NCI-H526 (cell line): ENCODE measurements at regions not wholly inside any gene's neighbourhood (a gene's known extent, or its start where the extent isn't known, plus 50 kb on each side); places are given as distances from the start of the nearest gene placed in this dataset.
"Not testable (repeated sequence)": the region's sequence is repeated elsewhere in the genome, so short reads cannot be mapped to it uniquely, and the experiment has no call there.

Experiments used
- DNase-seq, 2 experiments: peaks; one replicate each; lab custom pipeline; 2025; lab: John Stamatoyannopoulos, UW

- no peak for DNase-seq
These were observed 184.2 kb upstream of the TMEM196 start for GRCh38 chr7:19957664-19958063.

DNA sequence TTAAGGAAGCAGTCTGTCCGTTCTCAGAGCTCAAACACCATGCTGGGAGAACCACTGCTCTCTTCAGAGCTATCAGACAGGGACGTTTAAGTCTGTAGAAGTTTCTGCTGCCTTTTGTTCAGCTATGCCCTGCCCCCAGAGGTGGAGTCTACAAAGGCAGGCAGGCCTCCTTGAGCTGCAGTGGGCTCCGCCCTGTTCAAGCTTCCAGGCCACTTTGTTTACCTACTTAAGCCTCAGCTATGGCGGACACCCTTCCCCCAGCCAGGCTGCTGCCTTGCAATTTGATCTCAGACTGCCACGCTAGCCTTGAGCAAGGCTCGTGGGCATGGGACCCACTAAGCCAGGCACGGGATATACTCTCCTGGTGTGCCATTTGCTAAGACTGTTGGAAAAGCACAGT lies 180.7 kb upstream of the TMEM196 start:
- DNase-seq = peak in 1 of 2 experiments; percentile 2

DNA sequence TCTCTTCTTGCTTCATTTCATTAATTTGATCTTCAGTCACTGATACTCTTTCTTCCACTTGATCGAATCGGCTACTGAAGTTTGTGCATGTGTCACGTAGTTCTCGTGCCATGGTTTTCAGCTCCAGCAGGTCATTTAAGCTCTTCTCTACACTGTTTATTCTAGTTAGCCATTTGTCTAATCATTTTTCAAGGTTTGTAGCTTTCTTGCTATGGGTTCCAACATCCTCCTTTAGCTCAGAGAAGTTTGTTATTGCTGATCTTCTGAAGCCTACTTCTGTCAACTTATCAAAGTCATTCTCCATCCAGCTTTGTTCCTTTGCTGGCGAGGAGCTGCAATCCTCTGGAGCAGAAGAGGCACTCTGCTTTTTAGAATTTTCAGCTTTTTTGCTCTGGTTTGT lies 180.0 kb upstream of the TMEM196 start:
- DNase-seq = not testable (repeated sequence)

DNA sequence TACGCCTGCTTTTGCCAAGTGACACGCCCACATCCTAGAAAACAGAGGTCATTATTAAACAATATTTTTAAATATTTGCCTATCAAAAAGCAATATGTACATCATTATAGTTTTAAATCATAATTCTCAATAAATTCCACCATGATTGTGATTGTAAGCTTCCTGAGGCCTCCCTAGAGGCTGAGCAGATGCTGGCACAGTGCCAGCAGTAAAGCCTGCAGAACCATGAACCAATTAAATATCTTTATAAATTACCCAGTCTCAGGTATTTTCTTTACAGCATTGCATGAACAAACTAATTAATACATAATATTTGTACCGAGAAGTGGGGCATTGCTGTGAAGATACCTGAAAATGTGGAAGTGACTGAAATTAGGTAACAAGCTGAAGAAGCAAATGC lies 174.7 kb upstream of the TMEM196 start:
- DNase-seq = no peak

DNA sequence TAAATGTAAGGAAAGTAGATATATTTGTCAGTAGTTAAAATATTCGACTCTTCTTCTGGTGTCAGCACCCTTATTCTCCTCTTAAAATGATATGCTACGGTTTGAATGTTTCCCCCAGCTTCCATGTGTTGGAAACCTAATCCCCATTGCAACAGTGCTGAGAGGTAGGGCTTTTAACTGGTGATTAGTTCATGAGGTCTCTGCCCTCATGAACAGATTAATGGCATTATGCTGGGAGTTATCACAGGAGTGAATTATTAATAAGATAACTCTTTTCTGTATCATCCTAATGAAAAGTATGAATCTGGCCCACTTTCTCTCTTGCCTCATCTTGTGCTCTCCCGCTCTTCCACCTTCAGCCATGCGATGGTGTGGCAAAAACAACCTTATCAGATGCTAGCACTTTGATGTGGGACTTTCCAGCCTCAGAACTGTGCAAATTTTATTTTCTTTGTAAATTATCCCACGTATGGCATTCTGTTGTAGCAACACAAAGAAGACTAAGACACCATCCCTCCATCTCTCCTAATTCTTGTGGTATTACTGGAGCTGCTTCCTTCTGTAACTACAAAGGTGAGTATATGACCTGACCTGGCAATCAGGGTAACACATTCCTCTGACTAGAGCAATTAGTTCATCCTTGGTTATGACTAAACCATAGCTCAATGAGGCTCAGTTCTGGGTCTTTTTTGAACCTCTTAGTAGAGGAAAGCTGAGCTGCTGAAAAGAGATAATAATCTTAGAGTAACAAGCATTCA lies 171.1 kb upstream of the TMEM196 start:
- DNase-seq = no peak

GRCh38 chr7:19939746-19940145 lies 166.3 kb upstream of the TMEM196 start:
- DNase-seq = no peak

- no peak for DNase-seq
These were observed 159.3 kb upstream of the TMEM196 start for GRCh38 chr7:19932549-19933249.

DNA sequence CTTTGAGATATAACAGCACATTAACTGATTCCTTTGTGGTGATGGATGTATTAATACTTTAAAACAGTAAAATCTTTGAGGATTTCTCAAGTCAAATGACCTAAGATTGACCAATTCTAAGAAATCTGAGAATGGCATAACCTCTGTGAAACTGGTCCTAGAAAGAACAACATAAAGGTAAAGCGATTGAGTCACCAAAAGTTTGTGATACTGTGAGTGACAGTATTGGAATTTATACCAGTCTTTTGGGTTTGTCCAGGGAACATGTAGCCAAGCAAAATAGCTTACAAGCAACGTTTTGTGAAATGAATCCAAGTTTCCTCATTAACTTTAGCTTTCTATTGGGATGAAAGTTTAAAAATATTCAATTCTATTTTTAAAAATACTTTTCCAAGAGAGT lies 157.4 kb upstream of the TMEM196 start:
- no peak for DNase-seq

DNA sequence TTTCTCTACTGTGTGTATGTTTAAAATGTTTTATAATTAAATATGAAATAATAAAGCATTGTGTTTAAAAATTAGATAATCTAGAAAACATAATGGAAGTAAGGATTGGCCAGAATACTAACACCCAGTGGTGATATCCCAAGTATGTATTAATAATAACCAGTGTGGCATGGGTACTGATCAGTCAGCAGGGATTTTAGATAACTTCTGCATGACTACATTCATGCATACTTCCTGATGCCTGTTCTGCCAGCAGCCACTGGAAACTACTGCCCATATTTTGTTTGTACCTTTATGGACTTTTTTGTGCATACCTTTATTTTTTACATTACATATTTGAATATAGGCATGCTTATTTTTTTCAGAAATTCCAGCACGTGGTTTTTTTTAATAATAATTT lies 156.6 kb upstream of the TMEM196 start:
- no peak for DNase-seq

- no peak for DNase-seq
These were observed 154.8 kb upstream of the TMEM196 start for GRCh38 chr7:19928247-19928646.

DNA sequence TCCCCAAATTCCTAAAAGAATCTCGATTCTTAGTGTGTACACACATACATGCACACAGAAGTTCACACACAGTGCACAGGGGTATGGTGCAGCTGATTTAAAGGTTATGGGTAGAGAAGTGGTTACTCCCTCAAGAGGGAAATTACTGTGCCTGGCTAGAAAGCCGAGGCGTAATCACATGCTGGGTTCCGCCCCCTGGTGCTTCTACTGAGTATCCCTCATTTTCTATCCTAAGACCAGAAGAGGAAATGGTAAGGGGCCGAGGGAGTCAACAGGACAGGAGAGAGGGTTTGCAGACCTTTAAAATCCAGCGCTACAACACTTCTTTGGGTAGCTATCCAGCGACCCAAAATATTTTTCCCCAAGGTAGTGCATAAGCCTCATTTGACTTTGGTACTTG lies 147.3 kb upstream of the TMEM196 start:
- peak in 1 of 2 experiments; percentile 3 for DNase-seq

GRCh38 chr7:19920166-19920565 lies 146.7 kb upstream of the TMEM196 start:
- DNase-seq = no peak

DNA sequence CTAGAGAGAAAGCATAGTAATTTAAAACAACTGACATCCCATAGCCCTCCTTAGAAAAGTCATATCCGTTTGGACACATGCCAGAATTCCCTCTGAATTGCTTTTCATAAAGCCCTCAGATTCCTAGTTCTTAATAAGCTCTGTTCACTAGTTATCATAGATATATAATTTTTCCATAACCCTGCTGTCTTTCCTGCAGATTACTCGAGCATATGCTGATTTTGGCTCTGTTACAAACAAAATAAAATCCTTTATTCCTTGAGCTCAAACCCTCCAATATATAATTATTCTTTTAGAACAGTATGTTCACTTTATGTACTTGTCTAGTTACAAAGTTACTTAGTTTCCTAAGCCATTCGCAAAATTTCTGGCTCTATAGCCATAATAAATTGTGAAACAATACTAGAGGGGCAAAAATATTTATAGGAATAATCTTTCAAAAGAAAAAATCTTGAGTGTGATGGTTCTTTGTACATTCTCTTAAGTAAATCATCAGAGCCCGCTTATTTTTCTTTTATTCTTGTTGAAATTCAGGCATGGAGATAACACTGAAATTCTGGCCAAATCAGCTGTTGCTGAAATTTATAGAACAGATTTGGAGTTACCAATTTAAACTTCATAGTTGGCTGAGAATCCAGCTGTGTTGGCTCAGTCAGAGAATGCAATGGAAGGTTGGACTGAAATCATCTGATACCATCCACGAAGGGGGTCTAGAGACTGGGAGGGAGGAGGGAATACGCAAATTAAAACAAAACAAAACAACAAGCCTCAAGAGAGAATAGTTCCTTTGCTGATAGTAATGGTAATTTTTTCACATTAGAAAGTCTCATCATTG lies 146.1 kb upstream of the TMEM196 start:
- no peak for DNase-seq

GRCh38 chr7:19916046-19916445 lies 142.6 kb upstream of the TMEM196 start:
- DNase-seq = no peak

DNA sequence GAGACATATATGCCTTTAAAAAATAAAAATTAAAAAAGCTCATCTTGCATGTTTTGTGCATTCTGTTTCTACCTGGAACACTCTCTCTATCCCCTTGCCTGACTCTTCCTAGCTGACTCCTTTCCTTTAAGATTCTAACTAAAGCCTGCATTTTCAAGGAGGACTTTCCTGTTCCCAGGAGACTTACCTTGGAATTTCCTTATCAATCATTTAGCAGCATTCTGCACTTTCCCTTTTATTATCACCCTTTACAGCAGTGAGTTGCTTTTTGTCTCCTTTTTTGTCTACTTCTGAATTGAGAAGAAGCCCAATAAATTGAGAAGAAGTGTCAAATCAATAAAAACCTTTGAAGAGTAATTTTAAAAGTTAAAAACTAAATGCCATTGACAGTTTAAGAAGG lies 142.2 kb upstream of the TMEM196 start:
- DNase-seq = no peak

GRCh38 chr7:19914866-19915265 lies 141.4 kb upstream of the TMEM196 start:
- no peak for DNase-seq

GRCh38 chr7:19900118-19900517 lies 126.7 kb upstream of the TMEM196 start:
- DNase-seq = no peak

DNA sequence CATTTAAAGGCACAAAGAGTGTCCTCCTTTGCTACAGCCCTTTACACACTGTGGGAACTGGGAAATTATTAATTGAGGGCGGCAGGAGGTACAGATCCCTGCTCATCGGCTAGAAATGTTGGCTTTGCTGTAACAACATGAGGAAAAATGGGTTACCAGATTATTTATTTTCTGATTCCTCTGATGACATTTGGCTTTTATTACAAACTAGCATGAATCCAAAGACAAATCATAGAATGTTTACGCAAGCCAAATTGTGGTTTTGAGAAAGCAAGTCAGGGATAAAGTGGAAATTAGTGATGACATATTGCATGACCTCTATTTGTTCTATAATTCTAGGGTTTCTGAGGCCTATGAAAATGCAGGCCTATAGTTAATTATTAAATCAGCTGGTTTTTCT lies 126.1 kb upstream of the TMEM196 start:
- DNase-seq = no peak

GRCh38 chr7:19882893-19883292 lies 109.5 kb upstream of the TMEM196 start:
- not testable (repeated sequence) for DNase-seq

DNA sequence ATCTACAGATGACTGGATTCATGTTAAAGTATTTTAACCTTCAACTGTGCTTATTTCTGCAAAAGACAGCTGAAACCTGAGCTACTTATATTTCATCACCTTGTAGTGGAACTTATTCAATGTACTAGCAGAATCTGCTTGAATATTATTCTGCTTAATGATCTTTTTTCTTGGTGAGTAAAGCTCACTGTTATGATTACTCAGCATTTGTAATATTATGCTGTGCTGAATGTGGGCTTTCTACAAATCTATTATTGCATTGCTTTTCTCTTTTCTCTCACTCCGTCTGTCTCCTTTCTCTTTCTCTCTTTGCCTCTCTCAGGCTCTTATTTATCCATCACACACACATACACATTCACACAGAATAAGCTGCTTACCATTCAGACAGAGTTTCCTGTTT lies 98.7 kb upstream of the TMEM196 start:
- no peak for DNase-seq

- DNase-seq = peak; percentile 37 to 53
These were observed 97.7 kb upstream of the TMEM196 start for GRCh38 chr7:19871102-19871501.

DNA sequence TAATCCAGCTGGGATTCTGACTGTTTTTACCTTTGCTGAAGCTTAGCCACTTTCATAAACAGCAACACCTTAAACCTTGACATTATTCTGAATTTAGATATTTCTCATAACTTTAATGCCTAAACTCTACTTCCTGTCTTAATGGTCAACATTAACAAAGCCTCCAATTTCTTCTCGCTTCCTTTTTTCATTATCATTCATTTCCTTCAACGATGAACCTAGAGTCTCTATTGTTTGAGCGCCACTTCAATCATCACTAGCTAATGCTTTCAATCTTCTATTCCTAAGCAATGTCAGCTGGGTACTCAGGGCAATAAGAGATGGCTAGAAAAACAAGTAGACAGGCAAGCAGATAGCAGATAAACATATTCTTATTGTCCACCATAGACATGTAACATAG lies 96.6 kb upstream of the TMEM196 start:
- no peak for DNase-seq
